GM20000 (cell line): ENCODE measurements at regions not wholly inside any gene's neighbourhood (a gene's known extent, or its start where the extent isn't known, plus 50 kb on each side); places are given as distances from the start of the nearest gene placed in this dataset.

Experiments used
- DNase-seq: peaks from one replicate; pipeline ENCODE4 v3.0.0; 2012; ENCODE audit warnings: low spot score
- TF ChIP-seq, protein P1 (sequence below): IDR thresholded peaks from 2 replicates; pipeline ENCODE4 v1.5.1; 2012; ENCODE audit warnings: mild to moderate bottlenecking, control low read depth; ENCODE audit errors: extremely low read depth, missing control alignments

DNA sequence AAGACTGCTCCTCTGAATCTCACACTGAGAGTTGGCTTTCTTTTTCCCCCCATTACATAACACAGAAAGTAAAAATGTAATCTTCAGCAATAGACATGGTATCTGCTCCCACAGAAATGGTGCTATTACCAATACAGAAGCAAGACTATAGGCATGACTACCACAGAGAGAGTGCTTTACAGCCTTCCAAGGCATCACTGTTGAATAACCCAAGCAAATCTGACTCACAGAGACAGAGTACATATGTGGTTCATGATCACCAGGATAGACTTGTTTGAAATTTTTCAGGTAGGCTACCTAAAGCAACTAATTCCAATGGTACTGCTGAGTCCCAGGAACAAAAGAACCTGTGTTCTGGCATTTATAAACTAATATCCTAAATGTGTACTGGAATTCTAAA, 1373.4 kb upstream of the C9orf72 start:
- TF ChIP-seq, protein P1, sequence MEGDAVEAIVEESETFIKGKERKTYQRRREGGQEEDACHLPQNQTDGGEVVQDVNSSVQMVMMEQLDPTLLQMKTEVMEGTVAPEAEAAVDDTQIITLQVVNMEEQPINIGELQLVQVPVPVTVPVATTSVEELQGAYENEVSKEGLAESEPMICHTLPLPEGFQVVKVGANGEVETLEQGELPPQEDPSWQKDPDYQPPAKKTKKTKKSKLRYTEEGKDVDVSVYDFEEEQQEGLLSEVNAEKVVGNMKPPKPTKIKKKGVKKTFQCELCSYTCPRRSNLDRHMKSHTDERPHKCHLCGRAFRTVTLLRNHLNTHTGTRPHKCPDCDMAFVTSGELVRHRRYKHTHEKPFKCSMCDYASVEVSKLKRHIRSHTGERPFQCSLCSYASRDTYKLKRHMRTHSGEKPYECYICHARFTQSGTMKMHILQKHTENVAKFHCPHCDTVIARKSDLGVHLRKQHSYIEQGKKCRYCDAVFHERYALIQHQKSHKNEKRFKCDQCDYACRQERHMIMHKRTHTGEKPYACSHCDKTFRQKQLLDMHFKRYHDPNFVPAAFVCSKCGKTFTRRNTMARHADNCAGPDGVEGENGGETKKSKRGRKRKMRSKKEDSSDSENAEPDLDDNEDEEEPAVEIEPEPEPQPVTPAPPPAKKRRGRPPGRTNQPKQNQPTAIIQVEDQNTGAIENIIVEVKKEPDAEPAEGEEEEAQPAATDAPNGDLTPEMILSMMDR: no peak

DNA sequence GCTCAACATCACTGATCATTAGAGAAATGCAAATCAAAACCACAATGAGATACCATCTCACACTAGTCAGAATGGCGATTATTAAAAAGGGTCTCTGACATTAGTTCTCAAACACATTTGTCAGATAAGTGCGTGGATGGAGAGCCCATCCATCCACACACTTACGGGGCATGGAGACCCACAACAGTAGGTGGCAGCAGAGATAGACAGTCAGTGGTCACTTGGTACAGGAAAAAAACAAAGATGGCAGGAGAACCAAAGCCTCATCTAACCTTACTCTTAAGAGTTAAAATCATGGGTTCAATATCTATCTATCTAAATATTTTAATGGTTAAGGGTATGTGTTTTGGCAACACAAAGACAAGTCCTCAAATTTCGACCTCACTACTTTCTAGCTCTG, 1378.7 kb upstream of the C9orf72 start:
- TF ChIP-seq, protein P1: peak; percentile 12
- DNase-seq: peak; percentile 2

More for the DNA sequence above, 1373.4 kb upstream of the C9orf72 start:
- DNase-seq: no peak

DNA sequence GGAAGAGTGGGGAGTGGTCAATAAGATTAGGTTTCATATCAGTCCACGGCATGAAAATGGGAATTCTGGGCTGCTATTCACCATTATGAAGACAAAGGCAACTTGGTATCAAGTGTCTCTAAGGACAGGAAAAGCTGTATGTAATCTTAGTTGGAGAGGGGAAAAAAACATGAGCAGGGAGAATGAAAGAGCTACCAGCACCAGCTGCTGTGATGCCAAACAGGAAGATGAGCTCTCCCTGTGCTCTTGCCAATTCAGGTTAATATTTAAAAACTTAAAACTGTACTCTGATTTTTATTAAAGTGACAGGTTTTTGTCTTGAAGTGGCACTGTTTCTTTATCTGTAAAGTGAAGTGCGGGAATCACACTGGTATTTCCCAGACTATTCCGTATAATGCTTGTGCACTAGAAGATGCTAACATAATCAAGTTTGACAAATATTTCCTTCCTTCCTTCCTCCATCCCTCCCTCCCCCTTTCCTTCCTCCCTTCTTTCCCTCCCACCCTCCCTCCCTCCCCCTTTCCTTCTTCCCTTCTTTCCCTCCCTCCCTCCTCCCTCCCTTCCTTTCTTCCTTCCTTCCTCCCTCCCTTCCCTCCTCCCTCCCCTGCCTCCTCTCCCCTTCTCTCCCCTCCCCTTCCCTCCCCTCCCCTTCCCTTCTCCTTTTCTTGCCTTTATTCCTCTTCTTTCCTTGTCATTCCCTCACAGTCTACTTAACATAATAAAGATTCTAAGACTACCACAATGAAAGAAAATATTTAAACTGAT, 1383.0 kb upstream of the C9orf72 start:
- no peak for DNase-seq
- TF ChIP-seq, protein P1: no peak

DNA sequence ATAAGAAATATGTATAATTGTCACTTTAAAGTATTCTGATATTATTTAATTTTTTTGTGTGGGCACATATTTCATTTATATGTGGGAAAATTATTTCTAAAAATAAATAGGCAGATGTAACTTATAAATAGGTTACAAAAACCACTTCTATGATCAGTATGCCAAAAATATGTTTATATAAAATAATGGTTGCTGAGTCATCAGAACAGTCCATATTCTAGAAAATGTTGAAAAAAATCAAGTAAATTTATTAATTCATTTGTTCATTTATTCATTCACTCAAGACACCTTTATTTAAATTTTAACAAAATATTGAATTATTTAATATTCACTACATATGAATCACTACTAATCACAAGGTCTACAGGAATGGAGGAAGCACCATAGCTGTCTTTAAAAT, 1387.3 kb upstream of the C9orf72 start:
- TF ChIP-seq, protein P1: no peak

DNA sequence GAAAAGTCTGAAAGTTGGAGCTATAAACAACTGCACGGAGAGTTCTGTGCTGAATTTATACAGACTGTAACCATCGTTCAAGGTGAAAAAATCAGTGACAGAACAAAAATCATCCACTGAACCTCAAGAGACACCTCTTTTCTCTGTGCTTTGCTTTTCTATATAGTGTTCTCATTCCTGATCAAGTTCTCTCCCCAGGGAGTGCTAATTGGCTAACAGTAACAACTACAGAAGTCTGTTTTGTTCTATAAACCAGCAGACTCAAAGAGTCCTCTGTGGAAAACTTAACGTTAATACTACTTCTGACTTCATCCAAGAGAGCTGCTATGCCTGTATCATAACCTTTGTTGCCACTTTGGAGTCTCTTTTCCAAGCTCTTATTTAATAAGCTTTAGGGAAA, 1388.3 kb upstream of the C9orf72 start:
- no peak for DNase-seq
- TF ChIP-seq, protein P1: no peak

More for the DNA sequence above, 1387.3 kb upstream of the C9orf72 start:
- DNase-seq: no peak

DNA sequence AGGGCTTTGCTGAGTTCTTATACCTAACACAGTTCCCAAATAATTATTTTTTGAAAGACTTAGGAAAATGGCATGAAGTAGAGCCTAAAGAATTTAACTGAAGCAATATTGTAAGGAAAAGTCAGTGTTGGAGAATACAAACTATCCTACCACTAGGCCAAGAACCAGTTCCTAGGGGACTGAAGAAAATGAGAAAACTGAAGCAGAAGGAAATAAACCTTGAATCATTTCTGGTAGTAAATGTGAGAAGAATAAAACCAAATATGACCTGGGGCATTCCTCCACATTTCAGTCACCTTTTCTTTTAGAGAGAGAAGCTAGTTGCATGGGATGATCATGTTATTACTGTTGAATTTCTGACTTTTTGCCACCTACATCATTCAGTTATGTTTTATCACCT, 1393.9 kb upstream of the C9orf72 start:
- TF ChIP-seq, protein P1: no peak
- no peak for DNase-seq

DNA sequence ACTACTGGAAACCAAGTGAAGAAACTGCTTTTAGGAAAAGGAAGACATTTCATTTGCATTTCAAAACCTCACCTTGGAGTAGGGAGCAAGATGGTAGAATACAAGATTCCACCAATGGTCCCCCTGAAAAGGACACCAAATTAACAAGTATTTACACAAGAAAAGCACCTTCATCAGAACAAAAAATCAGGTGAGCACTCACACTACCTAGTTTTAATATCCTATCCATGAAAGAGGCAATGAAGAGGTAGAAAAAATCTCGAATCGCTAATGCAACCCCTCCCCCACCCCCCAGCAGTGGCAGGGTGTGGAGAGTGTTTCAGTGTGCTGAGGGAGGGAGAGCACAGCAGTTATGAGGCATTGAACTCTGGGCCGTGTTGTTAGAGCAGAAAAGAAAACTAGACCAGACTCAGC, 1397.0 kb upstream of the C9orf72 start:
- DNase-seq: no peak
- TF ChIP-seq, protein P1: no peak
